Muscle of back (tissue), 3 donors: ENCODE measurements at regions not wholly inside any gene's neighbourhood (a gene's known extent, or its start where the extent isn't known, plus 50 kb on each side); places are given as distances from the start of the nearest gene placed in this dataset.
"Not testable (repeated sequence)": the region's sequence is repeated elsewhere in the genome, so short reads cannot be mapped to it uniquely, and the experiment has no call there.

Experiments used
- DNase-seq, 3 donors: peaks; one replicate each; pipeline versions ENCODE4 v3.0.0 to v3.0.0-alpha.2; 2013

DNA sequence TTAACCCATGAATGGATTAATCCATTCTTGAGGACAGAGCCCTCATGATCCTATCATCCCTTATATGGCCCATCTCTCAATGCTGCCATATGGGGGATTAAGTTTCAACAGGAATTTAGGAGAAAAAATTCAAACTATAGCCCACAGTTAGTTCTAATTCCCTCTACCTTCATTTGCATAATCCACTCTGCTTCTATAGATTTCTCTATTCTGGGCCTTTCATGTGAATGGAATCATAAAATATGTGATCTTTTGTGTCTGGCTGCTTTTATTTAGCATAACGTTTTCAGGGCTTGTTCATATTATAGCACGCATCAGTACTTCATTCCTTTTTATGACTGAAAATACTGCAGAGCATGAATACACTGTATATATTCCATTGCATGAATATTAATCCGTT is 55.4 kb downstream of the CTSL start:
- no peak for DNase-seq

GRCh38 chr9:87783180-87783579 is 57.3 kb downstream of the CTSL start:
- DNase-seq: no peak

DNA sequence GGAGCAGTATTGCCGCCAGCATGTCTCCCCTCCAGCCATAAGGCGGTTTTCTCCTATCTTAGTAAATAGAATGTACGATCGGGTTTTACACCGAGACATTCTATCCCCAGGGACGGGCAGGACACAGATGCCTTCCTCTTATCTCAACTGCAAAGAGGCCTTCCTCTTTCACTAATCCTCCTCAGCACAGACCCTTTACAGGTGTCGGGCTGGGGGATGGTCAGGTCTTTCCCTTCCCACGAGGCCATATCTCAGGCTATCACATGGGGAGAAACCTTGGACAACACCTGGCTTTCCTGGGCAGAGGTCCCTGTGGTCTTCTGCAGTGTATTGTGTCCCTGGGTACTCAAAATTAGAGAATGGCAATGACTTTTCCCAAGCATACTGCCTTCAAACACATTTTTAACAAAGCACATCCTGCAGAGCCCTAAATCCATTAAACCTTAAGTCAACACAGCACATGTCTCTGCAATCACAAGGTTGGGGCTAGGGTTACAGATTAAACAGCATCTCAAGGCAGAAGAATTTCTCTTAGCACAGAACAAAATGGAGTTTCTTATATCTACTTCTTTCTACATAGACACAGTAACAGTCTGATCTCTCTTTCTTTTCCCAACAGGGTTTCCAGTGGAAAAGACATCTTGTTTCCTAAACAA is 59.5 kb downstream of the CTSL start:
- not testable (repeated sequence) for DNase-seq

- DNase-seq: no peak
Measured at GRCh38 chr9:87786423-87786822, 60.5 kb downstream of the CTSL start.

- no peak for DNase-seq
Measured at GRCh38 chr9:87786876-87787275, 61.0 kb downstream of the CTSL start.

DNA sequence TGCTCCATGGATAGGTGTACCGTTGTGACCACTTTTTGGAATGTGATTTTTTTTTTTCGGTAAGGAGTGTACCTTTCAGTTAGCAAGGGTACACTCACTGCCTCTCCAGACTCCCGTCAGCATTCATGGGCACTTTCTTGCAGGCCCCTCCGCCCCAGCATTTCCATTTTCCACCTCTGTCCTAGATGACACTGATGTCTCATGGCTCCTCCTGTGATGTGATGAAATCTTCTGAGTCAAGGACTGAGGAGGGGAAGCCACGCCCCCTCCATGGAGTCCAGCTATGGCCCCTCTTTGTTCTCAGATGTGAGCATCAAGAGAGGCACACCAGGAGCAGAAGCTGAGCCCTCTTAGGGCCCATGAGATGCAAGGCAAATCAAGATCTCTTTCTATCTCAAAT is 61.8 kb downstream of the CTSL start:
- DNase-seq: no peak

- peak in 1 of 3 donors; percentile 44 for DNase-seq
Measured at GRCh38 chr9:87792831-87793288, 66.9 kb downstream of the CTSL start.

GRCh38 chr9:87793292-87793691 is 67.4 kb downstream of the CTSL start:
- peak in 1 of 3 donors; percentile 11 for DNase-seq

DNA sequence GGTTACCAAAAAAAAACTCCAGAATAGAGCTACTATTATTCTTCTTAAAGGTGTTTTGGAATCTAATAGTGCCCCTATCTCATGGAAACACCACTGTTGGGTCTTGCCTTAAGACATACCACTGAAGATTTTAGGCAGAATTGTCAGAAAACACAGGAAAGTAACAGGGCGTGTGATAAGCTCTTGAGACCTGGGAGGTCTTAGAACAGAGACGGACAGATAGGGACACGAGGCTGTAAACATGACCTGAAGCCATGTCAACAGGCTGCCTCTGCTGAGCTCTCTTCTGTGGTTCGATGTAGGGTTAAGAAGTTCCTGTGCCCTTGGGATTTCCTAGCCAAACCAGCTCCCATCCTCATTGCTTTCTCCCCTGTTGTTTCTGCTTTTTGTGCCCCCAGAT is 69.3 kb downstream of the CTSL start:
- no peak for DNase-seq

DNA sequence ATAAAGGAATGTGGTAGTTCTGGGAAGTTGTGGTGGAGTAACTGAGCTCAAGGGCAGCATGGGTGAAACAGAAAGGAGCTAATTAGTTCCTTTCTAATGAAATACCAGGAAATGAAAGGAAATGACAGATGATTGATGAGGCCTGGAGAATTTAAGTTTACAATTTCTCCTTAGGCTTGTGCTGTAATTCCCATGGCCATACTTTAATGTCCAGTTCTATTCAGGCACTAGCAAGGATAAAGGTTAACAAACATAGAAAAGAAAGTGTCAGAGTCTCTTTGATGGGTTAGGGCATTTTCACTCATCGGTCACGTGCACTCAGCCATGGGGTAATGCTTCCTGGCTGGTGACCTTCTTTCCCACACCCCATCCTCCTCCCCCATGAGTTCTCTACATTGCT is 70.3 kb downstream of the CTSL start:
- no peak for DNase-seq

GRCh38 chr9:87798261-87798833 is 72.4 kb downstream of the CTSL start:
- no peak for DNase-seq

DNA sequence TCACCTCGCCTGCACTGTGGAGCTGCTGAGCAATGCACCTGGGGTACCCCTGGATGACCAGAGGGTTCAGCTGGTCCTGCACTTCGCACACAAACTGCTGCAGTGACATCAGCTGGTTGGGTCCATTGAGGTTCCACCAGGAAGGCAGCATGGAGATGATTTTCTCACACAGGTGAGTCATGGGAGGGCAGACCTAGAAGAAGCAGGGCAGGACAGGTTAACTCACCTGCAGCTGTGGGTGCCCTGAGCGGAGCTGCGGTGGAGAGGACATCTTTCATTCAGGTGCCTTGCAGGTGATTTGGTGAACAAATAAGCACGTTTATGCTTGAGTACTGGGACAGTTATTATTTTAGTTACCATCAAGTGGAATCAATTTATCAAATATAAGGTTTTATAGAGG is 73.6 kb downstream of the CTSL start:
- no peak for DNase-seq

GRCh38 chr9:87800456-87800855 is 74.5 kb downstream of the CTSL start:
- DNase-seq: peak in 1 of 3 donors; percentile 18

DNA sequence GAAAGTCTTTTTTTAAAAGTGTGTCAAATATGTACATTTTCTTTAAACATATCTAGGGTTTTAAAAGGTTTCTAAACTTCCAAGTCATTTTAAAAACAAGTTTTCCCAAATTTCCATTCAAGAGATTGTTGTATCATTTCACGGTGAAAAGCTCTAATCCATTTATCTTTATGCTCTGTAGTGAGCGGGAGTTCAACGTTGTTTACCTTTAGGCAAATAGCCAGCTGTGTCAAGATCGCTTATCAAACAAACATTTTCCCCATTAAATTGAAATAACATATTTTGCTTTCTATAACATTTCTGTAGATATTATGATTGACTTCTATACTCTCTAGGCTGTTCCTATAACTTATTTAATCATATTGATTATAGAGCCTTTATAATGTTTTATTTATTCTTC is 75.1 kb downstream of the CTSL start:
- DNase-seq: no peak

- no peak for DNase-seq
Measured at GRCh38 chr9:87803166-87803565, 77.2 kb downstream of the CTSL start.

- no peak for DNase-seq
Measured at GRCh38 chr9:87803623-87804345, 77.9 kb downstream of the CTSL start.

GRCh38 chr9:87805259-87805658 is 77.4 kb upstream of the SPATA31E1 start:
- no peak for DNase-seq

GRCh38 chr9:87810008-87810407 is 72.7 kb upstream of the SPATA31E1 start:
- no peak for DNase-seq

DNA sequence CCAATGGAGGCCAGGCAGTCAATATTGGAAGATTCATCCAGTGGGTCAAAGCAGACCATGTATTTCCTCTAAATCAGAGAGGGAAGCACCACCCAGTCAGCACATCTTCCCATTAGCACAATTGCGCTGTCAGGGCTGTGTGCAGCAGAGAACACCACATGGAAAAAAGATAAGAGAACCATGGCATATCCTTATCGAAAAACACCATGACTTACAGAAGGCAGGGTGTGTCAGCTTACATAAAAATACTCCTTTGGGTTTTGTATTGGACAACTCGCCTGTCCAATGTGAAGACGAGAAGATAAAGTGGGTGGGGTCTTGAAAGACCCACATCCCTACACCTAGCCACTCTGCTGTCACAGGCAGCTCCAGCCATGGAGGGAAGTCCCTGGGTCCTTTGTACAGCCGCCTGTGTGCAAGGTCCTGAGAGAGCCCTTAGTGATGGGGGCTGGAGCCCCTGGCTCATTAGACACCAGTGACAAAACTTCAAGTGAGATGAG is 71.9 kb upstream of the SPATA31E1 start:
- DNase-seq: no peak

- DNase-seq: peak in 1 of 3 donors; percentile 48
Measured at GRCh38 chr9:87812375-87813118, 70.1 kb upstream of the SPATA31E1 start.

- DNase-seq: no peak
Measured at GRCh38 chr9:87813119-87813463, 69.6 kb upstream of the SPATA31E1 start.

DNA sequence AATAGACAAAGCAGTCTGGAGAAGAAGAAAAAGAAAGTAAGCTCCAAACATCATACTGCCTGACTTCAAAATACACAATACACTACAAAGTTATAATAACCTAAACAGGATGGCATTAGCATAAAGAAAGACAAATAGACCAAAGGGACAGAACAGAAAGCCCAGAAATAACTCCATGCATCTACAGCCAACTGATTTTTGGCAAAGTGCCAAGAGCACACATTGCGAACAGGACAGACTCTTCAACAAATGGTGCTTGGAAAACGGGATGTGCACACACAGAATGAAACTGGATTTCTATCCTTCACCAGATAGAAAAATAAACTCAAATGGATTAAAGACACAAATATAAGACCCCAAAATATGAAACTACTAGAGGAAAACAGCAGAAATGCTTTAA is 66.6 kb upstream of the SPATA31E1 start:
- peak; percentile 51 to 67 (median 59) for DNase-seq
